Heart left ventricle (tissue), 16 donors: ENCODE measurements at regions not wholly inside any gene's neighbourhood (a gene's known extent, or its start where the extent isn't known, plus 50 kb on each side); places are given as distances from the start of the nearest gene placed in this dataset.
A peak's percentile ranks its signal among the peaks of the same experiment; 100 is the strongest.
"Not testable (repeated sequence)": the region's sequence is repeated elsewhere in the genome, so short reads cannot be mapped to it uniquely, and the experiment has no call there.

ENCODE experiments used
- ATAC-seq, 4 donors: fragments of 200-7000 bp; cut with Tn5 transposase; one replicate each; pipeline ENCODE4 v1.9.1; 2020 to 2022; ENCODE audit warnings: moderate library complexity in 4 of 4, mild to moderate bottlenecking in 3 of 4, moderate number of reproducible peaks in 1 of 4
- DNase-seq, 5 donors: peaks; one replicate each; pipeline ENCODE4 v3.0.0-alpha.2; 2020
- H3K27ac ChIP-seq, 12 donors: fragments of 200-600 bp; sonication (generic) in 4 of 12; one replicate each; pipeline versions ENCODE4 v1.5.0 to v1.8.0; 2016 to 2022; ENCODE audit warnings: mild to moderate bottlenecking in 2 of 12
- H3K27me3 ChIP-seq, 9 donors: fragments of 200-600 bp; sonication (generic) in 2 of 9; one replicate each; pipeline versions ENCODE4 v1.5.1 to v1.8.0; 2016 to 2022; ENCODE audit warnings: mild to moderate bottlenecking in 3 of 9
- H3K36me3 ChIP-seq, 9 donors: fragments of 200-600 bp; sonication (generic) in 2 of 9; one replicate each; pipeline versions ENCODE4 v1.5.0 to v1.8.0; 2018 to 2022; ENCODE audit warnings: mild to moderate bottlenecking in 2 of 9
- H3K4me1 ChIP-seq, 12 donors: fragments of 200-600 bp; sonication (generic) in 4 of 12; one replicate each; pipeline versions ENCODE4 v1.5.0 to v1.8.0; 2016 to 2022; ENCODE audit warnings: mild to moderate bottlenecking in 3 of 12
- H3K4me3 ChIP-seq, 12 donors: fragments of 200-600 bp; sonication (generic) in 4 of 12; one replicate each; pipeline versions ENCODE4 v1.5.0 to v1.8.0; 2017 to 2022; ENCODE audit warnings: mild to moderate bottlenecking in 9 of 12, moderate library complexity in 4 of 12
- H3K9me3 ChIP-seq, 12 donors: fragments of 200-600 bp; sonication (generic) in 4 of 12; one replicate each; pipeline versions ENCODE4 v1.5.0 to v1.8.0; 2016 to 2022; ENCODE audit warnings: mild to moderate bottlenecking in 1 of 12
- POLR2A ChIP-seq, 2 donors: fragments of 450-650 bp; IDR thresholded peaks; one replicate each; pipeline ENCODE4 v1.6.1; 2017; ENCODE audit warnings: antibody characterized with exemption in 2 of 2, mild to moderate bottlenecking in 2 of 2, moderate library complexity in 2 of 2
- WGBS, 4 donors: extraction: QIAGEN DNeasy Blood & Tissue Kit in 2 of 4; methylation state at CpG; one replicate each; pipeline versions ENCODE4 v1.1.5 to v1.1.7; 2013 to 2018; 5-methylcytosine and 5-hydroxymethylcytosine counted together
- intact Hi-C, 10 donors: fragments of 100-400 bp; cut with DNase I; formaldehyde crosslinking; loops; one replicate each; pipeline versions ENCODE4 v1.11.1 to v1.14.2; 2022
- TF ChIP-seq, protein P1 (sequence below), 12 donors: fragments of 200-600 bp; sonication (generic) in 4 of 12; IDR thresholded peaks; one replicate each; pipeline versions ENCODE4 v1.5.0 to v1.8.0; 2018 to 2022; ENCODE audit warnings: antibody characterized with exemption in 12 of 12, mild to moderate bottlenecking in 5 of 12
- donor health status: ischemic (EF 13 %, LVEDD 7.1; RV severe dilation, severe dysfunction).
- donor health status: healthy with polysubstance abuse.
- donor health status: DM: no; HTN: yes; CAD: no.
- donor health status: DM: no; HTN: no; CAD: no.
- donor health status: ischemic (EF 25% LVEDD 6.9; RV normal size, moderate dysfunction).
- donor health status: ischemic (EF 25% LVEDD 5.7; RV mildly dilated, moderate dysfunction).
- donor health status: healthy.
- donor health status: DM: yes; HTN: yes; CAD: no.
- donor health status: ischemic (EF 35%, LVEDD 5.7; RV mildly dilated, moderate dysfunction).
- donor health status: nonischemic (EF 11% LVEDD 7.7; RV severe dilation, severe dysfunction).
- donor health status: DM: yes; HTN: yes; CAD: no.
- donor health status: PGD.
- donor health status: ischemic (EF 29% LVEDD 5.4; RV normal size, mild dysfunction).
- donor health status: nonischemic (EF 23%, LVEDD 6.1; RV moderate dilation, normal function).

DNA sequence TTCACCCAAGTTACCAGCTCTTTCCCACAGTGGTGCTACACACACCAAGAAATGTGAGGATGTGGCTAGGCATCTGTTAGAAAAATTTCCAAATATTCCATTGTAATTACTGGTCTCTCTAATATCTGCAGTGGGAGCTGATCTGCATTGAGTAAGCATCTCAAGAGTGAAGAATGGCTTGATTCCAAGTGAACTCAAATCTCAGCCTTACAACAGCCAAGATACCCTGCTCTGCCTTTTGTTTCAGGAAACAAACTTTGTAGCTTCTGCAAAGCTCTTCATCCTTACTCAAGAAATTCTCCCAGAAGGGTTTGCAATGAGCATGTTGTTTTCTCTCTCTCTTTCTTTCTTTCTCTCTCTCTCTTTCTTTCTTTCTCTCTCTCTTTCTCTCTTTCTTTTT is 181.1 kb downstream of the FCRL5 start:
- no peaks in the 10 kb centered on the region for H3K36me3 ChIP-seq
- intact Hi-C loops = loop anchor here in 7 of 10 donors (2.0 to 10.0 kb wide), 5 partner anchors 116 to 751 kb away; no protein-coding TSS in a partner anchor
- no peaks in the 10 kb centered on the region for H3K9me3 ChIP-seq
- no peak for DNase-seq
- no peak overlapping the region for H3K4me3 ChIP-seq
- H3K4me1 ChIP-seq = no peaks in the 10 kb centered on the region
- H3K27me3 ChIP-seq = peaks cover 0 to 11% (median 0%) of the 10 kb centered on the region in 9 donors
- H3K27ac ChIP-seq = no peak overlapping the region
- no peak for ATAC-seq
- TF ChIP-seq, protein P1, sequence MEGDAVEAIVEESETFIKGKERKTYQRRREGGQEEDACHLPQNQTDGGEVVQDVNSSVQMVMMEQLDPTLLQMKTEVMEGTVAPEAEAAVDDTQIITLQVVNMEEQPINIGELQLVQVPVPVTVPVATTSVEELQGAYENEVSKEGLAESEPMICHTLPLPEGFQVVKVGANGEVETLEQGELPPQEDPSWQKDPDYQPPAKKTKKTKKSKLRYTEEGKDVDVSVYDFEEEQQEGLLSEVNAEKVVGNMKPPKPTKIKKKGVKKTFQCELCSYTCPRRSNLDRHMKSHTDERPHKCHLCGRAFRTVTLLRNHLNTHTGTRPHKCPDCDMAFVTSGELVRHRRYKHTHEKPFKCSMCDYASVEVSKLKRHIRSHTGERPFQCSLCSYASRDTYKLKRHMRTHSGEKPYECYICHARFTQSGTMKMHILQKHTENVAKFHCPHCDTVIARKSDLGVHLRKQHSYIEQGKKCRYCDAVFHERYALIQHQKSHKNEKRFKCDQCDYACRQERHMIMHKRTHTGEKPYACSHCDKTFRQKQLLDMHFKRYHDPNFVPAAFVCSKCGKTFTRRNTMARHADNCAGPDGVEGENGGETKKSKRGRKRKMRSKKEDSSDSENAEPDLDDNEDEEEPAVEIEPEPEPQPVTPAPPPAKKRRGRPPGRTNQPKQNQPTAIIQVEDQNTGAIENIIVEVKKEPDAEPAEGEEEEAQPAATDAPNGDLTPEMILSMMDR (IDR thresholded peaks at IDR 0.05) = no peak

DNA sequence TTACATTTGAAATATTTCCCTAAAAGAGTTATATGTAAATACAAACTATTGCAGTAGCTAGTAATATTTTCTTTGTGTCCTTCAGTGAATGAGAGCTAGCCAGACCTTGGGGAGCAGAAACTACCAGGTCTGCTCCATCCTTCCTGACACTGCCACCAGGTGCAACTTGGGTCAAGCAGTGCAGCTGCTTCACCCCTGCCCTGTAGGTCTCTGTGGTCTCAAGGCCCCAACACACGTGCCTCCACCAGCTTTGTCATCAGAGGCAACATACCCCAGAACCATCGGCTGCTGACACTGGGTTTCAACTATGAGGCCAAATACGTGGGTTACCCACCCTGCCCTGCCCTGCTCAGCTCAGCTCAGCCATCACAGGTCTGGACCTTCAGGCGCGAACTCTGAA is 181.6 kb downstream of the FCRL5 start:
- Histone ChIP-seq H3K4me1 (no peaks in the 10 kb centered on the region), H3K36me3 (no peaks in the 10 kb centered on the region), H3K27me3 (peaks cover 0 to 6% (median 0%) of the 10 kb centered on the region in 9 donors), H3K4me3 (no peak overlapping the region), H3K9me3 (no peaks in the 10 kb centered on the region), H3K27ac (no peak overlapping the region)
- DNase-seq = no peak
- TF ChIP-seq POLR2A (IDR thresholded peaks at IDR 0.05) = no peak
- TF ChIP-seq, protein P1 (IDR thresholded peaks at IDR 0.05) = no peak
- no peak for ATAC-seq
- intact Hi-C loops = loop anchor here in 7 of 10 donors (2.0 to 10.0 kb wide), 5 partner anchors 117 to 752 kb away; no protein-coding TSS in a partner anchor
- WGBS, 4 donors = 80 to 94% (median 84%) methylated on average over 3 to 5 of the region's 5 CpGs

DNA sequence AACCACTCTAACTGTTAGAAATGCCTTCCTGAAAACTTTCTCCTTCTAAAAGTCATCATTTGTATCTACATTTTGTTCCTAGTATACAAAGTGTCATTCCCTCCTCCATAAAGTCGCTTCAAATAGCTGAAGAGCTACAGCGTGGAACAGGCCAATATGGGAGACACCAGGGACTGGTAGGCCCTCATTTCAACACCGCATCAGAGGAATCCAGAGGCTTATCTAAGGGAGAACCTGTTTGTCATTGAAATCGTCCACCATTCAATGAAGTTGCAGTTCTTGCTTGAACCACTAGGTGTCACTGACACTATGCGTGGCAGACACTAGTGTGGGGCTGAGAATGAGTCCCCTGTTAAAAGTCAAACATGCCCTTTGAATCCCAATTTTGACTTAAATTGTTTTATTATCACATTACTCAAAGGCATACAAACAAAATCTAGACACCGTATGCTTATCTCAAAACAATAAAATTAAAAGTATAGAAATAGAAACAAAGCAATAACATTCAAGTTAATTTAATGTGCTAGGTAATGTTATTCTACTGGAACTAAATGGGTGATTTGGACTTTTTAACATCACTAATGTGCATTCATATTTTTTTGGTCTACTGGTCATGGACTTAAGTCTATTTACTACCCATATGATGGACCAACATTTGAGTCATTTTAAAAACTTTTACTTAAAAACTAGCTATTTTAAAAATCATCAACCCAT is 182.3 kb downstream of the FCRL5 start:
- TF ChIP-seq, protein P1 (IDR thresholded peaks at IDR 0.05) = peak; percentile 80 to 94 (median 90)
- no peak for TF ChIP-seq POLR2A (IDR thresholded peaks at IDR 0.05)
- Histone ChIP-seq H3K4me1 (no peaks in the 10 kb centered on the region), H3K9me3 (no peaks in the 10 kb centered on the region), H3K4me3 (no peak overlapping the region), H3K27ac (no peak overlapping the region), H3K27me3 (peaks cover 0 to 6% (median 0%) of the 10 kb centered on the region in 9 donors), H3K36me3 (no peaks in the 10 kb centered on the region)
- ATAC-seq (peak in 2 of 4 donors; percentile 71 to 76), DNase-seq (no peak)
- WGBS, 4 donors = 1 to 3% (median 2%) methylated on average over 6 of the region's 6 CpGs
- intact Hi-C loops = loop anchor here in 8 of 10 donors (2.0 to 10.0 kb wide), 5 partner anchors 117 to 752 kb away; no protein-coding TSS in a partner anchor

DNA sequence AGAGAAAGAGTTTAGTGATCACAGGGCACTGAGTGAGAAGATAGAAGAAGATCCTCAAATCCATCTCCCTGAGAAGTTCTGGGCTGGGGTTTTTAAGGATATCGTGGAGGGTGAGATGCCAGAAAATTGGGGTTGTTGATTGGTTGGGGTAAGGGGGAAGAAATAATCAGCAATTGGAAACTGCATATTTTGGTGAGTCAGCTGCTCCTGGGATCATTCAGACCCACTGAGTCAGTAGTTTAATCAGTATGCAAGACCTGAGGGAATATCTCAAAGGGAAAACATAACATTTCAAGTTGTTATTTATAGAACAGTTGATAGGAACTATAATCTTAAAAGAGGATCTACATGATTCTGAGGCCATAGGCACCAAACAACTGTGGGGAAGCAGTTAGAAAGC is 183.4 kb downstream of the FCRL5 start:
- WGBS, 4 donors = 76 to 91% (median 89%) methylated on average over 1 of the region's 1 CpG
- ATAC-seq, H3K36me3 ChIP-seq, H3K4me3 ChIP-seq, H3K27me3 ChIP-seq, DNase-seq, H3K27ac ChIP-seq, H3K9me3 ChIP-seq, H3K4me1 ChIP-seq: not testable (repeated sequence)
- intact Hi-C loops = loop anchor here in 2 of 10 donors (5.0 to 10.0 kb wide), 2 partner anchors 123 to 174 kb away; no protein-coding TSS in a partner anchor
